ENCODE measurements at regions not wholly inside any gene's neighbourhood (a gene's known extent, or its start where the extent isn't known, plus 50 kb on each side); places are given as distances from the start of the nearest gene placed in this dataset.

GRCh38 chr16:73978407-73978784 lies 318.2 kb upstream of the PSMD7 start:
- TF ChIP-seq CTCF (conservative IDR thresholded peaks at IDR 0.05 in 1 of 2, IDR thresholded peaks at IDR 0.05 in 1 of 2; ENCODE audit: low read depth in 1 of 2, low read length in 2 of 2) = no peak
- TF ChIP-seq EZH2 (IDR thresholded peaks at IDR 0.05; ENCODE audit: low read length, missing control alignments) = no peak

Measured in fibroblast of lung (primary cell).